GM23248 (cell line): ENCODE measurements at regions not wholly inside any gene's neighbourhood (a gene's known extent, or its start where the extent isn't known, plus 50 kb on each side); places are given as distances from the start of the nearest gene placed in this dataset.

Experiments
- DNase-seq: peaks from one replicate; pipeline ENCODE4 v3.0.0-alpha.2; 2015
- H2AFZ ChIP-seq: fragments of 200-600 bp; sonication (generic); 2 replicates; pipeline ENCODE4 v1.6.1; 2016; ENCODE audit warnings: antibody characterized with exemption
- H3F3A ChIP-seq: fragments of 200-600 bp; sonication (generic); 2 replicates; pipeline ENCODE4 v1.6.1; 2016; ENCODE audit warnings: mild to moderate bottlenecking, antibody characterized with exemption, mixed run types; ENCODE audit not compliant: insufficient read depth
- H3K27ac ChIP-seq: fragments of 200-600 bp; sonication (generic); 2 replicates; pipeline ENCODE4 v1.5.1; 2016; ENCODE audit warnings: mild to moderate bottlenecking
- H3K27me3 ChIP-seq: fragments of 200-600 bp; sonication (generic); replicated peaks from 2 replicates; pipeline ENCODE4 v1.6.1; 2016; ENCODE audit warnings: mild to moderate bottlenecking; ENCODE audit not compliant: insufficient read depth
- H3K36me3 ChIP-seq: fragments of 200-600 bp; sonication (generic); 2 replicates; pipeline ENCODE4 v1.6.1; 2016; ENCODE audit warnings: low read depth, mild to moderate bottlenecking
- H3K4me1 ChIP-seq: fragments of 200-600 bp; sonication (generic); 2 replicates; pipeline ENCODE4 v1.6.1; 2016; ENCODE audit warnings: mild to moderate bottlenecking; ENCODE audit not compliant: insufficient read depth
- H3K4me2 ChIP-seq: fragments of 200-600 bp; sonication (generic); one replicate; pipeline ENCODE4 v1.6.1; 2016; ENCODE audit warnings: mild to moderate bottlenecking; ENCODE audit not compliant: unreplicated experiment
- H3K4me3 ChIP-seq: fragments of 200-600 bp; sonication (generic); 2 replicates; pipeline ENCODE4 v1.5.1; 2016; ENCODE audit warnings: mild to moderate bottlenecking
- H3K79me2 ChIP-seq: fragments of 200-600 bp; sonication (generic); 2 replicates; pipeline ENCODE4 v1.6.1; 2016; ENCODE audit warnings: mild to moderate bottlenecking; ENCODE audit not compliant: insufficient read depth
- H3K9ac ChIP-seq: fragments of 200-600 bp; sonication (generic); 2 replicates; pipeline ENCODE4 v1.6.1; 2016; ENCODE audit warnings: mild to moderate bottlenecking
- H3K9me2 ChIP-seq: fragments of 200-600 bp; sonication (generic); 2 replicates; pipeline ENCODE4 v1.6.1; 2016; ENCODE audit warnings: mixed run types, mild to moderate bottlenecking, moderate library complexity; ENCODE audit not compliant: insufficient read depth
- H3K9me3 ChIP-seq: fragments of 200-600 bp; sonication (generic); one replicate; pipeline ENCODE4 v1.6.1; 2017; ENCODE audit warnings: low read depth
- H4K20me1 ChIP-seq: fragments of 200-600 bp; sonication (generic); 2 replicates; pipeline ENCODE4 v1.6.0; 2016; ENCODE audit not compliant: insufficient read depth
- EZH2 ChIP-seq: fragments of 200-600 bp; sonication (generic); IDR thresholded peaks from 2 replicates; pipeline ENCODE4 v1.6.1; 2018; ENCODE audit warnings: antibody characterized with exemption, mild to moderate bottlenecking; ENCODE audit not compliant: insufficient read depth, poor library complexity, severe bottlenecking
- EZH2phosphoT487 ChIP-seq: fragments of 200-600 bp; sonication (generic); IDR thresholded peaks from 2 replicates; pipeline ENCODE4 v1.6.1; 2018; ENCODE audit warnings: antibody characterized with exemption, moderate library complexity, mild to moderate bottlenecking, low read depth; ENCODE audit not compliant: insufficient read depth
- WGBS, 2 experiments: methylation state at CpG; one replicate each; pipeline ENCODE4 v1.1.6; 2015 to 2017; ENCODE audit warnings: low lambda C conversion rate in 2 of 2, low coverage in 1 of 2; ENCODE audit errors: missing lambda C conversion rate in 2 of 2; 5-methylcytosine and 5-hydroxymethylcytosine counted together
- in situ Hi-C: fragments of 300-500 bp; cut with MboI; formaldehyde crosslinking; loops from 2 replicates; pipeline ENCODE4 v1.15.0; 2020

GRCh38 chr13:40200273-40200978 is 466.0 kb downstream of the FOXO1 start:
- in situ Hi-C loops: no loop called here
- no peak overlapping the region for H3K27ac ChIP-seq
- no peaks in the 10 kb centered on the region for H3K9me3 ChIP-seq
- H4K20me1 ChIP-seq: no peaks in the 10 kb centered on the region
- H3K4me2 ChIP-seq: no peak overlapping the region
- DNase-seq: no peak
- H3K4me3 ChIP-seq: no peak overlapping the region
- no peaks in the 10 kb centered on the region for H3K4me1 ChIP-seq
- no peaks in the 10 kb centered on the region for H3K27me3 ChIP-seq
- H3K9me2 ChIP-seq: no peaks in the 10 kb centered on the region
- H3K36me3 ChIP-seq: no peaks in the 10 kb centered on the region
- H3F3A ChIP-seq: no peaks in the 10 kb centered on the region
- 51 to 57% methylated on average over 2 of the region's 2 CpGs for WGBS, 2 experiments
- TF ChIP-seq EZH2phosphoT487 (no peak), EZH2 (no peak)
- no peak overlapping the region for H3K9ac ChIP-seq
- no peaks in the 10 kb centered on the region for H3K79me2 ChIP-seq
- H2AFZ ChIP-seq: no peak overlapping the region

DNA sequence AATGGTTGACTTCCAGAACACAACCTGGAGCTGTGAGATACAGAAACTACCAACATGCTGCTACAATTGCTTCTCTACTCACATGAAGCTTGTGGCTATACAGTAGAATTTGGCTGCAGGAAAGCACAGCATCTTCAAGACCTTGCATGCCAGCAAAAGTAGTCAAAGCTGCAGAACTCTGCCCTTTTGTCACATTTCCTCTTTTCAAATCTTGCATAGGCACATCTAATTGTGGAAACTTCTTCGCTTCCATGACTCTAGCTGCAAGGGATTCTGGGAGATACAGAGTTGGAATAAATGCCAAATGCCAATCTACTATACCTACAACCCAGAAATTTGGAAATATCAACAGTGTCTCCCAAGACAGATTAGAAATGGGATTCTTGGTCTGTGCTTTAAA is 462.2 kb downstream of the FOXO1 start:
- Histone ChIP-seq H2AFZ (no peak overlapping the region), H3K9me2 (no peaks in the 10 kb centered on the region), H4K20me1 (no peaks in the 10 kb centered on the region), H3K36me3 (no peaks in the 10 kb centered on the region), H3F3A (no peaks in the 10 kb centered on the region), H3K27me3 (no peaks in the 10 kb centered on the region), H3K9ac (no peak overlapping the region), H3K4me2 (no peak overlapping the region), H3K9me3 (no peaks in the 10 kb centered on the region), H3K4me1 (peaks cover 6% of the 10 kb centered on the region; the same call in 1 of the 2 replicates), H3K4me3 (no peak overlapping the region), H3K79me2 (no peaks in the 10 kb centered on the region), H3K27ac (no peak overlapping the region)
- no peak for DNase-seq
- no peak for TF ChIP-seq EZH2phosphoT487
- TF ChIP-seq EZH2: no peak
- in situ Hi-C loops: no loop called here
- WGBS, 2 experiments: 88 to 95% methylated on average over 1 of the region's 1 CpG

GRCh38 chr13:40205771-40206240 is 460.6 kb downstream of the FOXO1 start:
- H2AFZ ChIP-seq: no peak overlapping the region
- DNase-seq: no peak

DNA sequence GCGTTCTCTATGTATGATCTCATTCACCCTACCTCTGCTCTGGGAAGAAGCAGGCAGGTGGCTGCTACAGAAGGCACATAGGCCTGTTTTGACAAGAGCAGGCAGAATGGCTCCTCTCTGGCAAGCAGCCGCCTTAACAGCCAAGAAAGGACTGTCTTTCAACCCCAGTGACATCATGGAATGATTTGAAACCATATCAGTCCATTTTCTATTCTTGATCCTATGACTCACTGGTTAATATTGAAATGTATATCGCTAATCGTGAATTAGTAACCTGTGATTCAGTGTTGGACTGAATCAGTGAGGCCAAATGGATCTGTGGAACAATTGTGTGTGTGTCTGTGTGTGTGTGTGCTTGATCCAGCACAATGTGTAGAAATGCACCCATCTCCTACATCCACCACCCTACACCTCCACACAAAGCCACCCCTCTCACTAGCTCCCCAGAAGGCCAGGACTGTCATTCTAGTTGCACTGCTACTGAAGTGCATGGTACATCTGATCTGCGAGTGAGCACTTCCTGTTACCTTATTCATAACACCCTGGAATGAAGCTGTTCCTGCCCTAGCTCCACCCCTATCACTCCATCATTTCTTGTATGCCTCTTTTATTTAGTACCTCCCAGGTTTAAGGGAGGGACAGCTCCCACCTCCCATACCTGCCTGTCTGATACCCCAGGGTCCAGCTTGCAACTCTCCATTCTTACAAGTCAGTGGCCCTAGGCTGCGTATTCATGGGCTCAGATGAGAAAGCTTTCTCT is 460.0 kb downstream of the FOXO1 start:
- H3K9ac ChIP-seq: no peak overlapping the region
- 0 out of 2 replicates have a peak overlapping the region, but pooled peaks have one; percentile 14 for H2AFZ ChIP-seq
- H3K4me1 ChIP-seq: peaks cover 6% of the 10 kb centered on the region; the same call in 1 of the 2 replicates
- no peaks in the 10 kb centered on the region for H4K20me1 ChIP-seq
- in situ Hi-C loops: no loop called here
- H3K9me2 ChIP-seq: no peaks in the 10 kb centered on the region
- peak; percentile 25 for DNase-seq
- no peaks in the 10 kb centered on the region for H3K79me2 ChIP-seq
- H3K27ac ChIP-seq: no peak overlapping the region
- no peak for TF ChIP-seq EZH2phosphoT487
- TF ChIP-seq EZH2: no peak
- H3K4me3 ChIP-seq: no peak overlapping the region
- H3K4me2 ChIP-seq: no peak overlapping the region
- no peaks in the 10 kb centered on the region for H3K9me3 ChIP-seq
- H3F3A ChIP-seq: no peaks in the 10 kb centered on the region
- H3K36me3 ChIP-seq: no peaks in the 10 kb centered on the region
- 55 to 62% methylated on average over 6 of the region's 6 CpGs for WGBS, 2 experiments
- no peaks in the 10 kb centered on the region for H3K27me3 ChIP-seq

More at GRCh38 chr13:40205771-40206240, 460.6 kb downstream of the FOXO1 start:
- Histone ChIP-seq H3K79me2 (no peaks in the 10 kb centered on the region), H3K9me3 (no peaks in the 10 kb centered on the region), H3K4me2 (no peak overlapping the region), H4K20me1 (no peaks in the 10 kb centered on the region), H3K36me3 (no peaks in the 10 kb centered on the region), H3K4me1 (peaks cover 6% of the 10 kb centered on the region; the same call in 1 of the 2 replicates), H3K27ac (no peak overlapping the region), H3K9me2 (no peaks in the 10 kb centered on the region), H3K9ac (no peak overlapping the region), H3K4me3 (no peak overlapping the region), H3K27me3 (no peaks in the 10 kb centered on the region), H3F3A (no peaks in the 10 kb centered on the region)
- in situ Hi-C loops: no loop called here
- no peak for TF ChIP-seq EZH2phosphoT487
- TF ChIP-seq EZH2: no peak
- WGBS, 2 experiments: 79 to 92% methylated on average over 4 of the region's 4 CpGs
